VCaP (cell line): ENCODE measurements at regions not wholly inside any gene's neighbourhood (a gene's known extent, or its start where the extent isn't known, plus 50 kb on each side); places are given as distances from the start of the nearest gene placed in this dataset.
"Not testable (repeated sequence)": the region's sequence is repeated elsewhere in the genome, so short reads cannot be mapped to it uniquely, and the experiment has no call there.

Experiments
- H3K27ac ChIP-seq: fragments of 450-650 bp; 2 replicates; pipeline ENCODE4 v1.5.1; 2017
- TF ChIP-seq, protein P1 (sequence below): fragments of 450-650 bp; conservative IDR thresholded peaks from 2 replicates; pipeline ENCODE4 v1.5.1; 2017; ENCODE audit warnings: mild to moderate bottlenecking, moderate library complexity

DNA sequence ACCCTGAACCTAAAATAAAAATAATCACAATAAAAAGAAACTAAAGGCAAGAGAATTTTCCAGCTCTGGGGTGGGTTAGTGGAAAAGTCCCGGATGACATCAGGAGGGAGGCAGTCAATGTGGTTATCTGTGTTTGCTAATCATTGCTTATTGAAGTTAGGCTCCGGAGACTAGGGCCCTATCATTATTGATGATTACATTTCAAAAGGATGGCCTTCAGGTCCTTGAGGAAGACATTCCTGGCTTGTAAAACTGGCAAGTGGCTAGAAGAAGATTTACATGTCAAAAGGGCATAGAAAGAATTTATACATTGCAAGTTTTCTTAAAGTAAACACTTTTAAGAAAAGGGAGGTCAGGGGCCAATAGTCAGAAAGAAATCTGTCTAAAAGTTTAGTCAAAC lies 123.4 kb downstream of the POSTN start:
- H3K27ac ChIP-seq = no peak overlapping the region
- TF ChIP-seq, protein P1, sequence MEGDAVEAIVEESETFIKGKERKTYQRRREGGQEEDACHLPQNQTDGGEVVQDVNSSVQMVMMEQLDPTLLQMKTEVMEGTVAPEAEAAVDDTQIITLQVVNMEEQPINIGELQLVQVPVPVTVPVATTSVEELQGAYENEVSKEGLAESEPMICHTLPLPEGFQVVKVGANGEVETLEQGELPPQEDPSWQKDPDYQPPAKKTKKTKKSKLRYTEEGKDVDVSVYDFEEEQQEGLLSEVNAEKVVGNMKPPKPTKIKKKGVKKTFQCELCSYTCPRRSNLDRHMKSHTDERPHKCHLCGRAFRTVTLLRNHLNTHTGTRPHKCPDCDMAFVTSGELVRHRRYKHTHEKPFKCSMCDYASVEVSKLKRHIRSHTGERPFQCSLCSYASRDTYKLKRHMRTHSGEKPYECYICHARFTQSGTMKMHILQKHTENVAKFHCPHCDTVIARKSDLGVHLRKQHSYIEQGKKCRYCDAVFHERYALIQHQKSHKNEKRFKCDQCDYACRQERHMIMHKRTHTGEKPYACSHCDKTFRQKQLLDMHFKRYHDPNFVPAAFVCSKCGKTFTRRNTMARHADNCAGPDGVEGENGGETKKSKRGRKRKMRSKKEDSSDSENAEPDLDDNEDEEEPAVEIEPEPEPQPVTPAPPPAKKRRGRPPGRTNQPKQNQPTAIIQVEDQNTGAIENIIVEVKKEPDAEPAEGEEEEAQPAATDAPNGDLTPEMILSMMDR = no peak

DNA sequence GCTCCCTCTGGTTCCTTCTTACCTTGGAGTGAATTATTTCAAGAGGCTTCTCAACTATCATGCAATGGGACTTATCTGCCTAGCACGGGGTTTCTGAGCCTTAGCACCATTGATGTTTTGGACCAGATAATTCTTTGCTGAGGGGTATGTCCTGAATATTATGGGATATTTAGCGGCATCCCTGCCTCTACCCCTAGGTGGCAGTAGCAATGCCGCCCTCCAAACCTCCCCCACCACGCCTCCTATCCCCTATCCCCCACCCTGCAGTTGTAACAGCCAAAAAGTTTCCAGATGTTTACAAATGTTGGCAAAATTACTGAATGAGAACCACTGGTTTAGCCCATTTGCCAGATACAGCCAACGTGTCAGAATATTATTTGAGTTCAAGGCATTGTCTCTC lies 125.5 kb downstream of the POSTN start:
- H3K27ac ChIP-seq = no peak overlapping the region
- TF ChIP-seq, protein P1 = no peak

DNA sequence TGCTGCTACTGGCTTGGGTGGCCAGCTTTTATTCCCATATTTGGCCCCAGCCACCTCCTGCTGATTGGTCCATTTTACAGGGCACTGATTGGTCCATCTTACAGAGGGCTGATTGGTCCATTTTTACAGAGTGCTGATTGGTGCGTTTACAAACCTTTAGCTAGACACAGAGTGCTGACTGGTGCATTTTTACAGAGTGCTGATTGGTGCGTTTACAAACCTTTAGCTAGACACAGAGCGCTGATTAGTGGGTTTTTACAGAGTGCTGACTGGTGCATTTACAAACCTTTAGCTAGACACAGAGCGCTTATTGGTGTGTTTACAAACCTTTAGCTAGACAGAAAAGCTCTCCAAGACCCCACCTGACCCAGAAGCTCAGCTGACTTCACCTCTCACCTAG lies 126.3 kb downstream of the POSTN start:
- not testable (repeated sequence) for H3K27ac ChIP-seq

DNA sequence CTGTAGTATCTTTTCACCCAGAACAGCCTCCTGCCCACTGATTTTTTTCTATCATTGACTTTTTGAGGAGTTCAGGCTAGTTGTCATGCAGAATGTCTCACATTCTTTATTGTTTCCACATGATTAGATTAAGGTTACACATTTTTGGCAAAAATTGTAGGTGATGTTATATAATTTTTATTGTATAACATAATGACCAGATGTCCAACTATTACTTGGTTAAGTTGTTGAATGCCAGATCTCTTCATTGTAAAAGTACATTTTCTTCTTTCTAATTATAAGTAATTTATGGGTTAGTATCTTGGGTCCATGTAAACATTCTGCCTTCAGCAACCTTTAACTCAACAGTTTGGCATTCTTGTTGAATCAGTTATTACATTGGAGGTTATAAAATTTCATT lies 138.4 kb downstream of the POSTN start:
- no peak overlapping the region for H3K27ac ChIP-seq
- TF ChIP-seq, protein P1 = no peak

DNA sequence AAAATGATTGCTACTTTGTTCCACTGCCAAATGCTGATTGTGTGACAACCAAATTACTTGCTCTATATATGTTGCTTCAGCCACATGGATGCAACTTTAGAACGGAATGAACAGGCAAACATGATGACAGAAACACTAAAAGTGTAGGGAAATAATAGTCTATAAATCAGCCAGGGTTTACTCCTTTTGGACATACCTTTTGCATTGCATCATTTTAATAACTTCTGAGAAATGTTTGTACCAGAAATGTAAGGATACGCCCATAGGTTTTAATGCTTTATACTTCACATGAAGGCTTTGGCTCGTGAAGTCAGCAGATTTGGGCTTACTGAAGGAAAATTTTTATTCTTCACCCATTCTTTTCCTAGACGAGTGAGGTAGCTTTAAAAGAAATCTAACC lies 141.0 kb downstream of the POSTN start:
- H3K27ac ChIP-seq = no peak overlapping the region
- TF ChIP-seq, protein P1 = no peak

DNA sequence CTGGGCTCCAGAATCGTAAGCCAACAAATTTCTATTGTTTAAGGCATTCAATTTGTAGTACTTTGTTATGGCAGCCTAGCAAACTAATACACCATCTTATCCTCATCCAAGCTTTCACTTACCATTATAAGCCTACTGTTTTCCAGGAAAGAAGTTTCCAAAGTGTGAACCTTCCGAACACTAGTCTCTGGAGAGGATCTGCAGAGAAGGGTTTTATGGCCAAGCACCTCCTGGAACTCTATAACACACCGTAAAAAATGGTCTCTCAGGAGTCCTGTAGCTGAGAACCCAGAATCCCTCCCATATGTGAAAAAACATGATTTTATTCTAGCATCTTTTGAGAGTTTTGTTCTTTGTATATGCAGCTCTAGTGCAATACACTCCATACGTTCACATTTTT lies 142.1 kb downstream of the POSTN start:
- no peak overlapping the region for H3K27ac ChIP-seq
- TF ChIP-seq, protein P1 = no peak

DNA sequence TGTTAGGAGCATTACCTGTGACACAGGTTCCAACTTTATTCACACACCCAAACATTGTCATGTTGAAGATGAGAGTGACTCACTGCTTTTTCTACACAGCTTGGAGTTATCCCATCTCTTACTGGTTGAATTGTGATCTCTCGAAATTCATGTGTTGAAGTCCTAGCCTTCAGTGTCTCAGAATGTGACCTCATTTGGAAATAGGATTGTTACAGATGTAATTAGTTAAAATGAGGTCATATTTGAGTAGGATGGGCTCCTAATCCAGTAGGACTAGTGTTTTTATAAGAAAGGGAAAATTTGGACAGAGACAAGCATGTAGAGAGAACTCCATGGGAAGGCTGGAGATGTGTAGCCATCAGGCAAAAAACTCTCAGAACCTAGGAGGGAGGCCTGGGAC lies 142.5 kb downstream of the POSTN start:
- TF ChIP-seq, protein P1 = no peak

DNA sequence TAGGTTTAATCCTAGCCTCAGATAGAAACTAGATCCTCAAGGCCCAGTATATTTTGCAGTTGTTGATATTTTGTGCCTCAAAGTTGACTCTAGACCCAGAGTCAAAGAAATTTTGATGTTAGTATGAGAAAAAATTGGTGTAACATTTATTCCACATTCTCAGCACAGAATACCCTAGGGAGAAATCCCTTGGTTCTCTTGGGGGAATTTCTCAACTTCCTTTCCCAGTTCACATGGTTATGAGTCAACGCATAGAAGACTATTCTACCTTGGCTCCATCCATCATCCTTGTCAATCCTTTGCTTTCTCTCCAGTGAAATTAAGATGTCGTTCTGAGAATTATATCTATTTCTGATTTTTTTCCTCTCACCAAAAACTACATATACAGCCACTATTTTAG lies 145.3 kb downstream of the POSTN start:
- H3K27ac ChIP-seq = no peak overlapping the region
- TF ChIP-seq, protein P1 = no peak

More for the DNA sequence above, 142.5 kb downstream of the POSTN start:
- no peak overlapping the region for H3K27ac ChIP-seq
